Kidney epithelial cell (primary cell): ENCODE measurements at regions not wholly inside any gene's neighbourhood (a gene's known extent, or its start where the extent isn't known, plus 50 kb on each side); places are given as distances from the start of the nearest gene placed in this dataset.

ENCODE experiments used
- DNase-seq: peaks from one replicate; pipeline ENCODE4 v3.0.0-alpha.2; 2010; ENCODE audit warnings: low read depth
- H3K27me3 ChIP-seq: 2 replicates; pipeline ENCODE4 v1.6.0; 2011; ENCODE audit warnings: low read length; ENCODE audit not compliant: control insufficient read depth, insufficient read depth
- H3K36me3 ChIP-seq: 2 replicates; pipeline ENCODE4 v1.5.1; 2011; ENCODE audit warnings: low read length; ENCODE audit not compliant: control insufficient read depth, insufficient read depth
- H3K4me3 ChIP-seq: 2 replicates; pipeline ENCODE4 v1.5.1; 2011; ENCODE audit warnings: low read depth, mild to moderate bottlenecking, control low read depth, low read length
- CTCF ChIP-seq: IDR thresholded peaks from 2 replicates; pipeline ENCODE4 v1.5.1; 2011; ENCODE audit warnings: mild to moderate bottlenecking, moderate library complexity, low read length, control low read depth, inconsistent platforms; ENCODE audit not compliant: insufficient read depth, poor library complexity, severe bottlenecking

GRCh38 chr13:106072014-106072413 is 463.4 kb downstream of the EFNB2 start:
- DNase-seq: no peak
- TF ChIP-seq CTCF: no peak
- H3K36me3 ChIP-seq: no peaks in the 10 kb centered on the region
- H3K4me3 ChIP-seq: no peak overlapping the region
- H3K27me3 ChIP-seq: no peaks in the 10 kb centered on the region

- Histone ChIP-seq H3K4me3 (no peak overlapping the region), H3K27me3 (no peaks in the 10 kb centered on the region), H3K36me3 (no peaks in the 10 kb centered on the region)
- DNase-seq: no peak
- TF ChIP-seq CTCF: no peak
These were observed 471.7 kb downstream of the EFNB2 start for GRCh38 chr13:106063591-106064313.

GRCh38 chr13:106061781-106062180 is 473.7 kb downstream of the EFNB2 start:
- DNase-seq: no peak
- no peak for TF ChIP-seq CTCF
- H3K27me3 ChIP-seq: no peaks in the 10 kb centered on the region
- no peak overlapping the region for H3K4me3 ChIP-seq
- no peaks in the 10 kb centered on the region for H3K36me3 ChIP-seq

GRCh38 chr13:106056851-106057250 is 478.6 kb downstream of the EFNB2 start:
- TF ChIP-seq CTCF: no peak

GRCh38 chr13:106052200-106052767 is 483.2 kb downstream of the EFNB2 start:
- Histone ChIP-seq H3K4me3 (no peak overlapping the region), H3K36me3 (no peaks in the 10 kb centered on the region), H3K27me3 (no peaks in the 10 kb centered on the region)
- DNase-seq: no peak
- TF ChIP-seq CTCF: no peak

More at GRCh38 chr13:106056851-106057250, 478.6 kb downstream of the EFNB2 start:
- no peak for DNase-seq
- Histone ChIP-seq H3K27me3 (no peaks in the 10 kb centered on the region), H3K36me3 (no peaks in the 10 kb centered on the region), H3K4me3 (no peak overlapping the region)

- H3K4me3 ChIP-seq: no peak overlapping the region
- TF ChIP-seq CTCF: no peak
- H3K27me3 ChIP-seq: no peaks in the 10 kb centered on the region
- no peak for DNase-seq
- no peaks in the 10 kb centered on the region for H3K36me3 ChIP-seq
These were observed 486.3 kb downstream of the EFNB2 start for GRCh38 chr13:106049171-106049570.
